Left lung (tissue), 4 donors: ENCODE measurements at regions not wholly inside any gene's neighbourhood (a gene's known extent, or its start where the extent isn't known, plus 50 kb on each side); places are given as distances from the start of the nearest gene placed in this dataset.

ENCODE experiments used
- ATAC-seq: fragments of 200-7000 bp; cut with Tn5 transposase; one replicate; pipeline ENCODE4 v1.9.1; 2020; ENCODE audit warnings: moderate library complexity
- DNase-seq, 4 donors: peaks; one replicate each; pipeline ENCODE4 v3.0.0-alpha.2; 2013 to 2020
- H3K27ac ChIP-seq, 2 donors: fragments of 200-600 bp; sonication (generic) in 1 of 2; one replicate each; pipeline versions ENCODE4 v1.5.0 to v1.8.0; 2020 to 2021
- H3K27me3 ChIP-seq, 2 donors: fragments of 200-600 bp; sonication (generic) in 1 of 2; one replicate each; pipeline versions ENCODE4 v1.5.0 to v1.8.0; 2020 to 2021
- H3K36me3 ChIP-seq, 2 donors: fragments of 200-600 bp; sonication (generic) in 1 of 2; one replicate each; pipeline versions ENCODE4 v1.5.0 to v1.8.0; 2020 to 2021
- H3K4me1 ChIP-seq, 2 donors: fragments of 200-600 bp; one replicate each; pipeline ENCODE4 v1.8.0; 2021
- H3K4me3 ChIP-seq, 2 donors: fragments of 200-600 bp; sonication (generic) in 1 of 2; one replicate each; pipeline versions ENCODE4 v1.5.0 to v1.8.0; 2020 to 2021; ENCODE audit warnings: mild to moderate bottlenecking in 1 of 2
- H3K9me3 ChIP-seq, 2 donors: fragments of 200-600 bp; sonication (generic) in 1 of 2; one replicate each; pipeline versions ENCODE4 v1.5.0 to v1.8.0; 2020 to 2021
- CTCF ChIP-seq, 2 donors: fragments of 200-600 bp; sonication (generic) in 1 of 2; IDR thresholded peaks; one replicate each; pipeline versions ENCODE4 v1.5.0 to v1.8.0; 2021; ENCODE audit warnings: antibody characterized with exemption in 2 of 2
- intact Hi-C, 2 donors: fragments of 100-400 bp; cut with DNase I; formaldehyde crosslinking; loops; one replicate each; pipeline versions ENCODE4 v1.11.2 to v1.14.2; 2022
- donor health status: DM: no; HTN: yes; CAD: no.
- donor health status: DM: no; HTN: no; CAD: no.

- ATAC-seq (no peak), DNase-seq (no peak)
- Histone ChIP-seq H3K9me3 (peaks cover 0 to 12% of the 10 kb centered on the region in 2 donors), H3K4me1 (no peaks in the 10 kb centered on the region), H3K4me3 (no peak overlapping the region), H3K27me3 (no peaks in the 10 kb centered on the region), H3K36me3 (no peaks in the 10 kb centered on the region), H3K27ac (no peak overlapping the region)
- intact Hi-C loops, result no loop called here
- no peak for TF ChIP-seq CTCF (IDR thresholded peaks at IDR 0.05)
These were observed 1280.9 kb downstream of the AACS start for GRCh38 chr12:126346087-126346486.

- H3K4me1 ChIP-seq, result no peaks in the 10 kb centered on the region
- H3K4me3 ChIP-seq, result no peak overlapping the region
- H3K27me3 ChIP-seq, result no peaks in the 10 kb centered on the region
- DNase-seq, result no peak
- intact Hi-C loops, result no loop called here
- H3K27ac ChIP-seq, result no peak overlapping the region
- no peaks in the 10 kb centered on the region for H3K36me3 ChIP-seq
- H3K9me3 ChIP-seq, result peaks cover 0 to 12% of the 10 kb centered on the region in 2 donors
- ATAC-seq, result no peak
- TF ChIP-seq CTCF (IDR thresholded peaks at IDR 0.05), result no peak
These were observed 1282.2 kb downstream of the AACS start for GRCh38 chr12:126347421-126347820.

- intact Hi-C loops, result no loop called here
- TF ChIP-seq CTCF (IDR thresholded peaks at IDR 0.05), result no peak
- H3K9me3 ChIP-seq, result peaks cover 0 to 19% of the 10 kb centered on the region in 2 donors
- H3K27me3 ChIP-seq, result no peaks in the 10 kb centered on the region
- H3K4me3 ChIP-seq, result no peak overlapping the region
- H3K27ac ChIP-seq, result no peak overlapping the region
- H3K36me3 ChIP-seq, result no peaks in the 10 kb centered on the region
- no peaks in the 10 kb centered on the region for H3K4me1 ChIP-seq
- DNase-seq, result no peak
- ATAC-seq, result no peak
These were observed 1284.1 kb downstream of the AACS start for GRCh38 chr12:126349383-126349782.

GRCh38 chr12:126353604-126354003, 1288.4 kb downstream of the AACS start:
- H3K4me1 ChIP-seq, result no peaks in the 10 kb centered on the region
- peaks cover 0 to 23% of the 10 kb centered on the region in 2 donors for H3K9me3 ChIP-seq
- no peak for TF ChIP-seq CTCF (IDR thresholded peaks at IDR 0.05)
- H3K27ac ChIP-seq, result no peak overlapping the region
- H3K4me3 ChIP-seq, result no peak overlapping the region
- DNase-seq (no peak), ATAC-seq (no peak)
- intact Hi-C loops, result no loop called here
- H3K36me3 ChIP-seq, result no peaks in the 10 kb centered on the region
- no peaks in the 10 kb centered on the region for H3K27me3 ChIP-seq

GRCh38 chr12:126354633-126355032, 1289.4 kb downstream of the AACS start:
- TF ChIP-seq CTCF (IDR thresholded peaks at IDR 0.05), result no peak
- DNase-seq, result no peak

More at GRCh38 chr12:126354633-126355032, 1289.4 kb downstream of the AACS start:
- Histone ChIP-seq H3K36me3 (no peaks in the 10 kb centered on the region), H3K27ac (no peak overlapping the region), H3K9me3 (peaks cover 0 to 23% of the 10 kb centered on the region in 2 donors), H3K4me1 (no peaks in the 10 kb centered on the region), H3K4me3 (no peak overlapping the region), H3K27me3 (no peaks in the 10 kb centered on the region)
- ATAC-seq, result no peak
- intact Hi-C loops, result no loop called here
